ENCODE measurements at regions not wholly inside any gene's neighbourhood (a gene's known extent, or its start where the extent isn't known, plus 50 kb on each side); places are given as distances from the start of the nearest gene placed in this dataset.

DNA sequence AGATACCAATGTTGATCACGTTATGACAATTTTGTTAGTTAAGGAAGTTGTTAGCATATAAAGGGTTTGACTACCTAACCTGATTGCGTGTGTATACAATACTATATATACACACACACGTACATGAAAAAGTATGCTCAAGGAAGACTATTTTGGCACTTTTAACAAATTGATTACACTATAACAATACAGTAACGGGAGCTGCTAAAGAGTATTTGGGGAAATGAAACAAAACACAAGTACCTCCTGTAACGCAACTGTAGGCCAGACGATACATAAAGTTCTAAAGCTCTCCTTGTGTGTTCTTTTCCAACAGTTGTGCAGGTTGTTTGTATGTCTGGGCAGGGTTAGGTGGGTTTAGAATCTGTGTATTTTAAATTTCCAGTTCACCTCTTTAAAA is 98.7 kb downstream of the PLEKHG1 start:
- TF ChIP-seq, protein P1, sequence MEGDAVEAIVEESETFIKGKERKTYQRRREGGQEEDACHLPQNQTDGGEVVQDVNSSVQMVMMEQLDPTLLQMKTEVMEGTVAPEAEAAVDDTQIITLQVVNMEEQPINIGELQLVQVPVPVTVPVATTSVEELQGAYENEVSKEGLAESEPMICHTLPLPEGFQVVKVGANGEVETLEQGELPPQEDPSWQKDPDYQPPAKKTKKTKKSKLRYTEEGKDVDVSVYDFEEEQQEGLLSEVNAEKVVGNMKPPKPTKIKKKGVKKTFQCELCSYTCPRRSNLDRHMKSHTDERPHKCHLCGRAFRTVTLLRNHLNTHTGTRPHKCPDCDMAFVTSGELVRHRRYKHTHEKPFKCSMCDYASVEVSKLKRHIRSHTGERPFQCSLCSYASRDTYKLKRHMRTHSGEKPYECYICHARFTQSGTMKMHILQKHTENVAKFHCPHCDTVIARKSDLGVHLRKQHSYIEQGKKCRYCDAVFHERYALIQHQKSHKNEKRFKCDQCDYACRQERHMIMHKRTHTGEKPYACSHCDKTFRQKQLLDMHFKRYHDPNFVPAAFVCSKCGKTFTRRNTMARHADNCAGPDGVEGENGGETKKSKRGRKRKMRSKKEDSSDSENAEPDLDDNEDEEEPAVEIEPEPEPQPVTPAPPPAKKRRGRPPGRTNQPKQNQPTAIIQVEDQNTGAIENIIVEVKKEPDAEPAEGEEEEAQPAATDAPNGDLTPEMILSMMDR (conservative IDR thresholded peaks at IDR 0.05; ENCODE audit: low read depth, low read length): no peak
- TF ChIP-seq EZH2phosphoT487 (IDR thresholded peaks at IDR 0.05; ENCODE audit: borderline replicate concordance, low read length) (no peak), EZH2 (IDR thresholded peaks at IDR 0.05; ENCODE audit: low read length, unreplicated experiment) (no peak)
- no peak overlapping the region for H3K4me3 ChIP-seq (ENCODE audit: low read length)
- no peaks in the 10 kb centered on the region for H3K9me2 ChIP-seq (replicated peaks; ENCODE audit: low read length)
- DNase-seq (no peak), ATAC-seq (no peak)
- H3K9me3 ChIP-seq (ENCODE audit: low read length): no peaks in the 10 kb centered on the region
- intact Hi-C loops (cut with micrococcal nuclease): no loop called here
- no peak overlapping the region for H3K9ac ChIP-seq (ENCODE audit: low read length)
- H3K36me3 ChIP-seq (ENCODE audit: low read depth, low read length): no peaks in the 10 kb centered on the region
- H4K20me1 ChIP-seq (ENCODE audit: low read length): no peaks in the 10 kb centered on the region
- no TSS peak for BruUV-seq (replicated peaks)
- ChIA-PET POLR2A (ENCODE audit: unreplicated experiment) (no interaction called here), CTCF (no interaction called here)
- H3K27ac ChIP-seq (ENCODE audit: low read length): no peak overlapping the region
- H3K27me3 ChIP-seq (ENCODE audit: low read length): no peaks in the 10 kb centered on the region
- H3K4me2 ChIP-seq (ENCODE audit: low read length): no peak overlapping the region
- peaks cover 5% of the 10 kb centered on the region; the same call in 1 of the 2 replicates for H3K4me1 ChIP-seq (ENCODE audit: insufficient read depth, low read length)
- no peak overlapping the region for H2AFZ ChIP-seq (ENCODE audit: low read length)
- H3F3A ChIP-seq (ENCODE audit: low read length, unreplicated experiment): no peaks in the 10 kb centered on the region
- H3K79me2 ChIP-seq (ENCODE audit: low read length): no peaks in the 10 kb centered on the region

DNA sequence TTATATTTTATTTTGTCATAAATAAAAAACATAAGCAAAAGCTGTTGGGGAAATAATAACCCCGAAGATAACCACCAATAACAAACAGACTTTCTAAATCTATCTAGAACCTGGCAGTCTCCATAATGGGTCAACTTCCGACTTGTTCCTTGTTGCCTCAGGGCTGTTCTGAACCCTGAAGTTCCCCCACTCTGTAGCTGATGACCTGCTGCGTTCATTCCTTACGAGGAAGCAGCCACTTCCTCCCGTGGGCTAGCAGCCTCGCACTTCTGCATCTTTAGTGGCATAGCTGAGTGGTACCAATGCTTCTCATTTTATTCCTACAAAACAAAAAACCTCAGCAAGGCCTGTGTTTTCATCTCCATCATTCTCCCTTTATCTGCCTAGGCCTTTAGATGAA is 103.0 kb downstream of the PLEKHG1 start:
- Histone ChIP-seq H3K4me2 (ENCODE audit: low read length) (no peak overlapping the region), H3K36me3 (ENCODE audit: low read depth, low read length) (no peaks in the 10 kb centered on the region), H4K20me1 (ENCODE audit: low read length) (no peaks in the 10 kb centered on the region), H3F3A (ENCODE audit: low read length, unreplicated experiment) (no peaks in the 10 kb centered on the region), H3K9me3 (ENCODE audit: low read length) (no peaks in the 10 kb centered on the region), H2AFZ (ENCODE audit: low read length) (no peak overlapping the region), H3K4me3 (ENCODE audit: low read length) (no peak overlapping the region), H3K4me1 (ENCODE audit: insufficient read depth, low read length) (no peaks in the 10 kb centered on the region), H3K27me3 (ENCODE audit: low read length) (no peaks in the 10 kb centered on the region), H3K79me2 (ENCODE audit: low read length) (no peaks in the 10 kb centered on the region), H3K9me2 (replicated peaks; ENCODE audit: low read length) (no peaks in the 10 kb centered on the region), H3K9ac (ENCODE audit: low read length) (no peak overlapping the region), H3K27ac (ENCODE audit: low read length) (no peak overlapping the region)
- CTCF ChIA-PET: no interaction called here
- DNase-seq (no peak), ATAC-seq (no peak)
- intact Hi-C loops (cut with micrococcal nuclease): no loop called here
- TF ChIP-seq, protein P1 (conservative IDR thresholded peaks at IDR 0.05; ENCODE audit: low read depth, low read length): no peak
- TF ChIP-seq EZH2 (IDR thresholded peaks at IDR 0.05; ENCODE audit: low read length, unreplicated experiment) (no peak), EZH2phosphoT487 (IDR thresholded peaks at IDR 0.05; ENCODE audit: borderline replicate concordance, low read length) (no peak)
- no TSS peak for BruUV-seq (replicated peaks)
- POLR2A ChIA-PET (ENCODE audit: unreplicated experiment): interaction anchor here (0.6 kb wide), 1 partner anchor 211 kb away, joined by 4 read pairs; no protein-coding TSS in a partner anchor

DNA sequence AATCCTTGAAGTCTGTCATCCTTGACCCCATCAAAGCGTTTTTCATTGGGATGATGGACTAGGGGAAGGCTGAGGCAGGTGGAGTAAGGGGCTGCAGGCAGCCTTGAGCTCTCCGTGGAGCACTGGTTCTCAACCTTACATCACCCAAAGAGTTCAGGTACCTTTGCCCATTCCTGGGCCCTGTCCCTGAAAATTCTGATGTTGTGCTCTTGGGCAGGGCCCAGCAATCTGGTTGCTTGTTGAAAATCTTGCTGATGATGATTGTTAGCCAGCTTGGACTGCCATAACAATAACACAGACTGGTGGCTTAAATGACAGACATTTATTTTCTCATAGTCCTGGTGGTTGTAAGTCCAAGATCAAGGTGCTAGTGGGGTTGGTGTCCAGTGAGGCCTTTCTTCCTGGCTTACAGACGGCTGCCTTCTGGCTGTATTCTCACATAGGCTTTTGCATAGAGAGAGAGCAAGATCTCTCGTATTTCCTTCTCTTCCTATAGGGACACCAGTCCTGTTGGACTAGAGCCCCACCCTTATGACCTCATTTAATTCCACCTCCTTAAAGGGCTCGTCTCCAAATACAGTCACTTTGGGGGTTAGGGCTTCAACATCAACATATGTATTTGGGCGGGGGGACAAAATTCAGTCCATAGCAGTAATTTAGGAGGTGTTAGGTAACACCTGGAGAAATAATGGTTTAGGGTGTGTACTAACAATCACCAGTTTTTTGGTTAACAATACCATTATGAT is 104.9 kb downstream of the PLEKHG1 start:
- H3F3A ChIP-seq (ENCODE audit: low read length, unreplicated experiment): no peaks in the 10 kb centered on the region
- H3K4me2 ChIP-seq (ENCODE audit: low read length): no peak overlapping the region
- intact Hi-C loops (cut with micrococcal nuclease): no loop called here
- ATAC-seq (no peak), DNase-seq (no peak)
- H3K9ac ChIP-seq (ENCODE audit: low read length): no peak overlapping the region
- no TSS peak for BruUV-seq (replicated peaks)
- H3K4me3 ChIP-seq (ENCODE audit: low read length): no peak overlapping the region
- no peaks in the 10 kb centered on the region for H3K79me2 ChIP-seq (ENCODE audit: low read length)
- H3K9me3 ChIP-seq (ENCODE audit: low read length): no peaks in the 10 kb centered on the region
- H2AFZ ChIP-seq (ENCODE audit: low read length): no peak overlapping the region
- H3K9me2 ChIP-seq (replicated peaks; ENCODE audit: low read length): no peaks in the 10 kb centered on the region
- H3K27me3 ChIP-seq (ENCODE audit: low read length): no peaks in the 10 kb centered on the region
- CTCF ChIA-PET: no interaction called here
- TF ChIP-seq, protein P1 (conservative IDR thresholded peaks at IDR 0.05; ENCODE audit: low read depth, low read length): no peak
- TF ChIP-seq EZH2phosphoT487 (IDR thresholded peaks at IDR 0.05; ENCODE audit: borderline replicate concordance, low read length) (no peak), EZH2 (IDR thresholded peaks at IDR 0.05; ENCODE audit: low read length, unreplicated experiment) (no peak)
- POLR2A ChIA-PET (ENCODE audit: unreplicated experiment): no interaction called here
- H3K4me1 ChIP-seq (ENCODE audit: insufficient read depth, low read length): no peaks in the 10 kb centered on the region
- no peak overlapping the region for H3K27ac ChIP-seq (ENCODE audit: low read length)
- H3K36me3 ChIP-seq (ENCODE audit: low read depth, low read length): no peaks in the 10 kb centered on the region
- no peaks in the 10 kb centered on the region for H4K20me1 ChIP-seq (ENCODE audit: low read length)

Data from PC-3 (cell line).